GM12872 (cell line): ENCODE measurements at regions not wholly inside any gene's neighbourhood (a gene's known extent, or its start where the extent isn't known, plus 50 kb on each side); places are given as distances from the start of the nearest gene placed in this dataset.
A peak's percentile ranks its signal among the peaks of the same experiment; 100 is the strongest.

Experiments used
- CTCF ChIP-seq: IDR thresholded peaks from 3 replicates; pipeline ENCODE4 v1.5.1; 2011; ENCODE audit warnings: low read depth, mild to moderate bottlenecking, low read length, moderate library complexity; ENCODE audit not compliant: insufficient read depth

DNA sequence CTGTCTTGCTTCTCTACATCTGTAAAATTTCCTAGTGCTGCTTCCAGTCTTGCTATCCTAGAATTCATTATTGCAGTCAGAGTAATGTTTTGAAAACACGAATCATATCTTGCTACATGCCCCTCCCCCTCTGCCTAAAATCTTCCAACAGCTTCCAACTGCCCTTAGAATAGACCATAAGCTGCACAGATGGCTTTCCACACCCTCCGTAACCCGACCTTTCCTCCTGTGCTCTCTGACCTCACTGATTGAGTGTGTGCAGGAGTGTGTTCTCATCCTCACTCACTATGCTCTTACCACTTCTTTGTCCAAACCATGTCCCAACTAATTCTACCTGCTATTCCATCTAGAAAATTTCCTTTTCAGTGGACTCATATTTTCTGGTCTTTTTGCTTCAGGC lies 121.2 kb upstream of the ANKRD1 start:
- no peak for TF ChIP-seq CTCF

- peak; percentile 37; the same call in 1 of the 3 replicates for TF ChIP-seq CTCF
Observed at GRCh38 chr10:91043173-91043910, 122.5 kb upstream of the ANKRD1 start.

DNA sequence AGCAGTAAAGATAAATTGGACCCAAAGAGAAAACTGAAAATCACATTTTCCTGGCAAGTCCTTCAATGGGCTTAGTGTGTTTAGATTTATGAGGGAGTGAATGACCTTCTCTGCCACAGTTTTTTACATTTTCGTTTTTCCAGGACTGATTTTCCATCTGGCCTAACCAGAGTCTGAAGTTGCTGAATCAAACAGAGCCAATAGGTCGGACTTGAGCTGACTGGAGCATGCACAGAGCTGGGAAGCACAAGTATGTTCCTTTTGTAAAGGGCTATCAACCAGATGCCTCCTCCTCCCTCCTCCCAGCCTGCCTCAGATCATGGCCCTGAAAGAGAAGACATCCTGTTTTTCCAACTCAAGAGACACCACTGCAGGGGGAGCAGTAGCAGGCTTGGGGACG lies 126.0 kb upstream of the ANKRD1 start:
- no peak for TF ChIP-seq CTCF

DNA sequence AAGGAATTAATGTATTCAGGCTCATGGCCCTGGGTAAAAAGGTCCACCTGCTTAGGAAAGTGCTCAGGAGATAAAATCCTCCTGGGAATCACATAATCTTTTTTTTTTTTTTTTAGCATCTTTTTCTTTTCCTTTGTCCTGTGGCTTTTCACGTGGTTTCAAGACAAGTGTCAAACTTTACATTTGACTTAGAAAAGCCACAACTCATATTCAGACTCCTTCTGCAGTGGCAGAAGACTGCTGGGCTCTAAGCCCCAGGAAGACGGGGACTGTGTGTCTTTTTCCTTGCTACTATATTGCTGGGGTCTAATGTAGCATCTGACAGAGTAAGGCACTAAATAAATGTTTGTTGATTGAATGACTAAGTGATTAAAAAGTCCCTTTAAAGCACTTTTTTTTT lies 127.5 kb upstream of the ANKRD1 start:
- no peak for TF ChIP-seq CTCF

DNA sequence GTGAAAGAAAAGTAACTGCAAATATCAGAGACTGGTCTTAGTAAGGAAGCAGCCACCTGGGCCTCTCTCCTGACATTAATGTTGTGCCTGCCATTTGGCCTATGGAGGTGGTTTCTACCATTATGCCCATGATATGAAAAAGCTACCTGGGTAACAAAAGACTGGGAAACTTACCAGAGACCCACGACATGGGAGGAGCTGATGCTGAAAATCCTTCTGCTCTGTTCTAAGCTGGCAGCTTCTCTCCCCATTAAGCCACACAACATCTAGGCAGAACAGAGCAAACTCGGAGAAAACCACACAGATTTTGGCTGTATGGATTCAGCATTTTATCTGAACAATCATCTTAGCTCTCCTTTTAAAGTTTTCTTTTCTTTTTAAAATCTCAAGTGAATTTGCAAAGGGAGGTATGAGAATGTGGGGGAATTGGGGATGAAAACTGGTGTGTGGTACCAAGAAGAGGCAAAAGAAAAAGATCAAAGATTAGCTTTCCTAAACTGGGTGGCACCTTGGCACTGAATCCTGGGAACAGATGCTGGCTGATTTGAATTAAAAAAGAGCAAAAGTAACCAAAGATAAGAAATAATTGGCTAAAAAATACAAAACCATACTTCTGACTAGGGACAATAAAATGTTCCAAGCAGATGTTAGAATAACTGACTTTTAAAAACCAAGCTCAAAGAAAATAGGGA lies 128.6 kb upstream of the ANKRD1 start:
- no peak for TF ChIP-seq CTCF

- TF ChIP-seq CTCF: no peak
Observed at GRCh38 chr10:91049988-91050360, 129.1 kb upstream of the ANKRD1 start.

DNA sequence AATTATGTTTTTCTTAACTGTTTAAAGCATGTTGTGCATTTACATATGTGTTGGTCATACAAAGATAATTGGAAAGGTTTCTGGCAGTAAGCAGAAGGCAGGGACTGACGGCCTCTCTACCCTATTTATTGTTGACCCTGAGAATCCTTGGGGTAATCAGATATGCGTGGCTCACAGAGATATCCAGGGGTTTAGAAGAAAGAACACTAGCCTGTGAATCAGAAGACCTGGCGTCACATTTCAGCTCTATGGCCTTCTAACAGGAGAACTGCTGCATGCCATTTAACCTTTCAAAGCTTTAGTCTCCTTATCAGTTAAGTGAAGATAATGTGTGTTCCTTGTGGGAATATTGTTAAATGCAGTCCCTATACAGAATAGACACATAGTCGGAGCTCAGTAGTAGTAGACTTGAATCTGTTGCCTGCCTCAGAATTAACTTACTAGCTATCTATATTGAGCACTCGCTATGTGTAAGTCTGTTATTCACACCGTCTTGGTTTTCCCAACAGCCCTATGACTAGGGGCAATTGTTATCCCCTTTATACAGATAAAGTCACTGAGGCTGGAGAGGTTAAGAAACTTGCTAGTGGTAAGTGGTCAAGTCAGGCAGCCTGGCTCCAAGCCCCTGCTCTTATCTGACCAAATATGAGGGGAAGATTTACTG lies 129.6 kb upstream of the ANKRD1 start:
- TF ChIP-seq CTCF: no peak
